Uterus (tissue), 2 donors: ENCODE measurements at regions not wholly inside any gene's neighbourhood (a gene's known extent, or its start where the extent isn't known, plus 50 kb on each side); places are given as distances from the start of the nearest gene placed in this dataset.

ENCODE experiments used
- CTCF ChIP-seq, 4 experiments: fragments of 200-600 bp in 2 of 4; fragments of 450-650 bp in 2 of 4; sonication (generic) in 2 of 4; IDR thresholded peaks; one replicate each; pipeline ENCODE4 v1.5.1; 2016 to 2019; ENCODE audit warnings: antibody characterized with exemption in 4 of 4, mild to moderate bottlenecking in 2 of 4, moderate library complexity in 1 of 4
- POLR2A ChIP-seq, 2 donors: fragments of 450-650 bp; IDR thresholded peaks; one replicate each; pipeline ENCODE4 v1.6.1; 2016; ENCODE audit warnings: antibody characterized with exemption in 2 of 2, mild to moderate bottlenecking in 1 of 2, moderate library complexity in 1 of 2

- TF ChIP-seq POLR2A (IDR thresholded peaks at IDR 0.05) (no peak), CTCF (IDR thresholded peaks at IDR 0.05) (no peak)
Measured at GRCh38 chrX:7485061-7485460, 337.1 kb upstream of the PUDP start.
